K562 (cell line): ENCODE measurements at regions not wholly inside any gene's neighbourhood (a gene's known extent, or its start where the extent isn't known, plus 50 kb on each side); places are given as distances from the start of the nearest gene placed in this dataset.

ENCODE experiments used
- ATAC-seq: fragments of 200-7000 bp; cut with Tn5 transposase; 3 replicates; pipeline ENCODE4 v1.9.1; 2020; ENCODE audit warnings: moderate library complexity
- BruUV-seq: library from RNA; stranded (reverse); fragments of 400-500 nt; replicated peaks from 2 replicates; lab custom pipeline; 2021; lab: Mats Ljungman, UMichigan
- CTCF ChIA-PET: fragments of 300-600 bp; formaldehyde crosslinking; extraction: SDS; loops from one replicate; lab custom pipeline; 2021; ENCODE audit warnings: low intra/inter-chr PET ratio; lab: Yijun Ruan, JAX
- POLR2A ChIA-PET: fragments of 300-600, 350-650 bp; sonication (Branson Sonifier 250); formaldehyde crosslinking; extraction: SDS; loops from one replicate; lab custom pipeline; 2021; ENCODE audit warnings: antibody characterized with exemption, inconsistent platforms; lab: Yijun Ruan, JAX
- DNase-seq, 4 experiments: peaks; one replicate each; pipeline versions ENCODE4 v3.0.0 to v3.0.0-alpha.2; 2011 to 2018; ENCODE audit warnings: low spot score in 3 of 4, mixed read lengths in 3 of 4; ENCODE audit errors: extremely low read depth in 1 of 4
- FAIRE-seq: peaks from 2 replicates; lab custom pipeline; 2011; peaks lifted over from hg19 to GRCh38; lab: Jason Lieb, UNC
- H2AFZ ChIP-seq: 2 replicates; pipeline ENCODE4 v1.6.0; 2011; ENCODE audit warnings: low read depth, low read length, control low read depth, inconsistent platforms
- H3K27ac ChIP-seq: fragments of 200-600 bp; 3 replicates; pipeline ENCODE4 v1.8.0; 2011; ENCODE audit warnings: low read depth, mild to moderate bottlenecking, control low read depth, inconsistent platforms, low read length, moderate library complexity, mixed read lengths; ENCODE audit errors: extremely low read depth
- H3K27me3 ChIP-seq, 2 experiments: fragments of 300-600 bp in 1 of 2; 2 replicates in 1 of 2; 3 replicates in 1 of 2; pipeline versions ENCODE4 v1.6.0 to v1.8.0; 2011; ENCODE audit warnings: inconsistent platforms in 2 of 2, low read length in 2 of 2, mild to moderate bottlenecking in 1 of 2, mixed read lengths in 1 of 2, moderate library complexity in 1 of 2; ENCODE audit not compliant: control insufficient read depth in 2 of 2, insufficient read depth in 2 of 2
- H3K36me3 ChIP-seq: fragments of 300-600 bp; 3 replicates; pipeline ENCODE4 v1.8.0; 2011; ENCODE audit warnings: mild to moderate bottlenecking, low read length, inconsistent platforms; ENCODE audit not compliant: control insufficient read depth, insufficient read depth
- H3K4me1 ChIP-seq, 2 experiments: fragments of 200-600 bp in 1 of 2; replicated peaks in 1 of 2; 2 replicates in 1 of 2; 3 replicates in 1 of 2; pipeline versions ENCODE4 v1.5.1 to v1.8.0; 2011; ENCODE audit warnings: inconsistent platforms in 2 of 2, low read length in 2 of 2, mild to moderate bottlenecking in 1 of 2, mixed read lengths in 1 of 2, moderate library complexity in 1 of 2; ENCODE audit not compliant: control insufficient read depth in 2 of 2, insufficient read depth in 2 of 2
- H3K4me2 ChIP-seq: 2 replicates; pipeline ENCODE4 v1.6.1; 2011; ENCODE audit warnings: low read length, control low read depth, inconsistent platforms, mixed read lengths; ENCODE audit not compliant: insufficient read depth
- H3K4me3 ChIP-seq: fragments of 200-600 bp; sonication (generic), shearing (Covaris generic); 2 replicates; pipeline ENCODE4 v1.5.1; 2016; ENCODE audit warnings: control low read depth, inconsistent platforms
- H3K79me2 ChIP-seq: fragments of 200-600 bp; 3 replicates; pipeline ENCODE4 v1.8.0; 2011; ENCODE audit warnings: low read length, inconsistent platforms; ENCODE audit not compliant: control insufficient read depth, insufficient read depth
- H3K9ac ChIP-seq, 2 experiments: 2 replicates each; pipeline versions ENCODE4 v1.6.0 to v1.6.1; 2011; ENCODE audit warnings: low read depth in 2 of 2, low read length in 2 of 2, control low read depth in 1 of 2, inconsistent platforms in 1 of 2, mild to moderate bottlenecking in 1 of 2, mixed read lengths in 1 of 2; ENCODE audit not compliant: insufficient read depth in 1 of 2
- H3K9me1 ChIP-seq: one replicate; pipeline ENCODE4 v1.6.0; 2011; ENCODE audit warnings: inconsistent platforms, mild to moderate bottlenecking, low read length, moderate library complexity; ENCODE audit not compliant: control insufficient read depth, insufficient read depth
- H3K9me3 ChIP-seq: replicated peaks from 2 replicates; pipeline ENCODE4 v1.5.1; 2011; ENCODE audit warnings: low read depth, low read length, inconsistent platforms; ENCODE audit not compliant: control insufficient read depth, insufficient read depth
- H4K20me1 ChIP-seq: replicated peaks from 2 replicates; pipeline ENCODE4 v1.6.1; 2011; ENCODE audit warnings: low read length, inconsistent platforms, mixed read lengths; ENCODE audit not compliant: control insufficient read depth, insufficient read depth
- CAMTA2 ChIP-seq: fragments of 250-450 bp; sonication (Bioruptor Pico); conservative IDR thresholded peaks from 2 replicates; pipeline ENCODE4 v1.5.1; 2022
- CHD4 ChIP-seq: fragments of 200-600 bp; sonication (generic); IDR thresholded peaks from 3 replicates; pipeline ENCODE4 v1.6.1; 2012; ENCODE audit warnings: low read depth, mild to moderate bottlenecking, mixed read lengths, low read length, inconsistent platforms; ENCODE audit not compliant: insufficient read depth, insufficient replicate concordance, poor library complexity, severe bottlenecking
- ETV6 ChIP-seq, 3 experiments: fragments of 150-350 bp in 1 of 3; sonication (generic) in 1 of 3; formaldehyde crosslinking in 1 of 3; IDR thresholded peaks; 2 replicates each; pipeline versions ENCODE4 v1.6.1 to v1.8.0; 2014 to 2022; ENCODE audit warnings: borderline replicate concordance in 2 of 3, low read depth in 2 of 3, antibody characterized with exemption in 1 of 3, low read length in 1 of 3, mild to moderate bottlenecking in 1 of 3, missing genetic modification reagents in 1 of 3
- IFI16 ChIP-seq: fragments of 250-450 bp; sonication (Bioruptor Pico); IDR thresholded peaks from 2 replicates; pipeline ENCODE4 v2.1.2; 2022; ENCODE audit warnings: mild to moderate bottlenecking, inconsistent platforms
- KDM4B ChIP-seq, 2 experiments: fragments of 450-650 bp in 1 of 2; sonication (generic) in 1 of 2; IDR thresholded peaks; 2 replicates each; pipeline ENCODE4 v1.6.1; 2016 to 2017; ENCODE audit warnings: borderline replicate concordance in 2 of 2, antibody characterized with exemption in 1 of 2, low read depth in 1 of 2, mild to moderate bottlenecking in 1 of 2
- KLF1 ChIP-seq: fragments of 450-650 bp; IDR thresholded peaks from 2 replicates; pipeline ENCODE4 v1.6.1; 2016; ENCODE audit warnings: missing genetic modification characterization, missing compliant biosample characterization
- MYBL2 ChIP-seq, 2 experiments: fragments of 450-650 bp in 1 of 2; sonication (generic) in 1 of 2; formaldehyde crosslinking in 1 of 2; IDR thresholded peaks; 2 replicates each; pipeline versions ENCODE4 v1.6.1 to v1.8.1; 2017 to 2022; ENCODE audit warnings: borderline replicate concordance in 1 of 2, inconsistent platforms in 1 of 2, low read depth in 1 of 2, mild to moderate bottlenecking in 1 of 2, missing genetic modification reagents in 1 of 2, moderate library complexity in 1 of 2
- NFRKB ChIP-seq: fragments of 450-650 bp; IDR thresholded peaks from 2 replicates; pipeline ENCODE4 v1.6.1; 2016; ENCODE audit warnings: low read depth
- RBBP5 ChIP-seq: fragments of 200-600 bp; sonication (generic); IDR thresholded peaks from 2 replicates; pipeline ENCODE4 v1.6.1; 2012; ENCODE audit warnings: borderline replicate concordance, mild to moderate bottlenecking, low read length, control low read depth, inconsistent platforms; ENCODE audit not compliant: insufficient read depth, poor library complexity, severe bottlenecking
- RBFOX2 ChIP-seq: fragments of 200-400 bp; formaldehyde crosslinking; IDR thresholded peaks from 2 replicates; pipeline ENCODE4 v1.6.1; 2017; ENCODE audit warnings: low read depth, mild to moderate bottlenecking, low read length, moderate library complexity
- SOX6 ChIP-seq: fragments of 450-650 bp; IDR thresholded peaks from 2 replicates; pipeline ENCODE4 v1.6.1; 2014; ENCODE audit warnings: mild to moderate bottlenecking
- TFAM ChIP-seq: fragments of 250-450 bp; sonication (Bioruptor Pico); conservative IDR thresholded peaks from 2 replicates; pipeline ENCODE4 v1.5.0; 2021; ENCODE audit warnings: mild to moderate bottlenecking, moderate library complexity
- ZFP1 ChIP-seq: fragments of 450-650 bp; formaldehyde crosslinking; IDR thresholded peaks from 2 replicates; pipeline ENCODE4 v1.4.0; 2020; ENCODE audit warnings: mild to moderate bottlenecking, mixed read lengths
- ZNF551 ChIP-seq: fragments of 250-450 bp; sonication (Bioruptor Pico); IDR thresholded peaks from 2 replicates; pipeline ENCODE4 v1.5.0; 2021; ENCODE audit warnings: mild to moderate bottlenecking, moderate library complexity
- ZNF77 ChIP-seq: fragments of 250-450 bp; sonication (Bioruptor Pico); IDR thresholded peaks from 2 replicates; pipeline ENCODE4 v1.5.0; 2020
- WGBS: fragments of 100-300 bp; shearing (Covaris generic); methylation state at CpG from one replicate; pipeline ENCODE4 v1.1.6; 2016; ENCODE audit warnings: low coverage, mixed read lengths; ENCODE audit not compliant: insufficient coverage; ENCODE audit errors: missing lambda C conversion rate; 5-methylcytosine and 5-hydroxymethylcytosine counted together
- in situ Hi-C: fragments of 300-500 bp; cut with MboI; formaldehyde crosslinking; loops from 4 replicates; pipeline ENCODE4 v1.15.0; 2018; ENCODE audit warnings: inconsistent platforms, mixed read lengths
- intact Hi-C: fragments of 100-400 bp; cut with micrococcal nuclease; formaldehyde crosslinking; loops from 2 replicates; pipeline ENCODE4 v1.14.2; 2022
- TF ChIP-seq, protein P1 (sequence below): conservative IDR thresholded peaks from 2 replicates; pipeline ENCODE4 v1.6.1; 2011; ENCODE audit warnings: low read depth, mild to moderate bottlenecking, low read length; ENCODE audit not compliant: control insufficient read depth

DNA sequence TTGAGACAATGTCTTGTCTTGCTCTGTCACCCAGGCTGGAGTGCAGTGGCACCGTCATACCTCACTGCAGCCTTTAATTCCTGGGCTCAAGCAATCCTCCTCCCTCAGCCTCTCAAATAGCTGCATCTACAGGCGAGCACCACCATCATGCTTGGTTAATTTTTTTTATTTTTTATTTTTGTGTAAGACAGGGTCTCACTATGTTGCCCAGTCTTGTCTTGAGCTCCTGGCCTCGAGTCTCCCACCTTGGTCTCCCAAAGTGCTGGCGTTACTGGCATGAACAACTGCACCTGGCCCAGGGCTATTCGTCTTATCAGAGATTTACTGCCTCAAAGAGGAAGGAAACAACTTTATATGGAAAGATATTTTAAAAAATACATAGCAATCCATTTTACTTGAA is 102.8 kb upstream of the NUPR2 start (continued):
- TF ChIP-seq, protein P1, sequence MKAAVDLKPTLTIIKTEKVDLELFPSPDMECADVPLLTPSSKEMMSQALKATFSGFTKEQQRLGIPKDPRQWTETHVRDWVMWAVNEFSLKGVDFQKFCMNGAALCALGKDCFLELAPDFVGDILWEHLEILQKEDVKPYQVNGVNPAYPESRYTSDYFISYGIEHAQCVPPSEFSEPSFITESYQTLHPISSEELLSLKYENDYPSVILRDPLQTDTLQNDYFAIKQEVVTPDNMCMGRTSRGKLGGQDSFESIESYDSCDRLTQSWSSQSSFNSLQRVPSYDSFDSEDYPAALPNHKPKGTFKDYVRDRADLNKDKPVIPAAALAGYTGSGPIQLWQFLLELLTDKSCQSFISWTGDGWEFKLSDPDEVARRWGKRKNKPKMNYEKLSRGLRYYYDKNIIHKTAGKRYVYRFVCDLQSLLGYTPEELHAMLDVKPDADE, result no peak
- no peak for TF ChIP-seq ZNF77 (CRISPR knock-in tag)
- no peak for TF ChIP-seq ZFP1
- TF ChIP-seq NFRKB, result no peak
- no peak for TF ChIP-seq SOX6
- TF ChIP-seq, all 486 proteins: peak for 0

DNA sequence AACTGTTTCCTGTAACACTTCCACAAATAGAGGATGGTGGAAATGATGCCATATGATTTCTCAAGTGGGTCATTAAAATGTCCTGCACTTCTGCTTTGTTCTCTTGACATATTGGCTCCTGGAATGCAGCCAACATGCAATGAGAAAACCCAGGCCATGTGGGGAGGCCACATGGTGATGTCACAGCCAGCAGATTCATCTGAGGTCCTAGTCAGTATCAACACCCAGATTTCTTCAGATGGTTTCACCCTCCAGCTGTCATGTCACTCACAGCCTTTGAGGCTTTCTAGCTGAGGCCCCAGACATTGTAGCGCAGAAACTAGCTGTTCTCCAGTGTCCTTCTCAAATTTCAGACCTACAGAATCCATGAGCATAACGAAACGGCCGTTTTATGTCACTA is 102.3 kb upstream of the NUPR2 start:
- no peaks in the 10 kb centered on the region for H3K9me3 ChIP-seq
- DNase-seq, result no peak
- FAIRE-seq, result no peak
- no TSS peak for BruUV-seq
- H3K4me1 ChIP-seq, result no peaks in the 10 kb centered on the region
- H3K9me1 ChIP-seq, result no peaks in the 10 kb centered on the region
- H3K4me2 ChIP-seq, result no peak overlapping the region
- no peak overlapping the region for H3K9ac ChIP-seq
- intact Hi-C loops, result no loop called here
- no peak for ATAC-seq
- TF ChIP-seq KLF1, result no peak
- TF ChIP-seq RBFOX2, result no peak
- TF ChIP-seq MYBL2 (IDR thresholded peaks at IDR 0.05; ENCODE audit: low read depth), result no peak
- no peak for TF ChIP-seq MYBL2 (CRISPR knock-in tag; IDR thresholded peaks at IDR 0.05; ENCODE audit: borderline replicate concordance)
- TF ChIP-seq TFAM, result no peak
- no peak for TF ChIP-seq CAMTA2
- no peak for TF ChIP-seq ZNF551 (CRISPR knock-in tag)
- TF ChIP-seq IFI16 (CRISPR knock-in tag), result no peak
- no peak for TF ChIP-seq RBBP5
- no peak for TF ChIP-seq ETV6 (IDR thresholded peaks at IDR 0.05; ENCODE audit: borderline replicate concordance in 1 of 2, low read depth in 2 of 2, low read length in 1 of 2)
- TF ChIP-seq ETV6 (CRISPR knock-in tag; IDR thresholded peaks at IDR 0.05; ENCODE audit: borderline replicate concordance), result no peak
- no peak for TF ChIP-seq KDM4B (IDR thresholded peaks at IDR 0.05; ENCODE audit: borderline replicate concordance in 2 of 2, low read depth in 1 of 2)
- TF ChIP-seq CHD4, result no peak
- no peak overlapping the region for H3K4me3 ChIP-seq
- H2AFZ ChIP-seq, result no peak overlapping the region
- H3K27me3 ChIP-seq, result no peaks in the 10 kb centered on the region
- H3K79me2 ChIP-seq, result no peaks in the 10 kb centered on the region
- ChIA-PET POLR2A (interaction anchor here (0.7 kb wide), 1 partner anchor 293 kb away, joined by 3 read pairs; no protein-coding TSS in a partner anchor), CTCF (no interaction called here)
- WGBS, result 0% methylated on average over 4 of the region's 4 CpGs
- no peaks in the 10 kb centered on the region for H3K36me3 ChIP-seq
- in situ Hi-C loops, result no loop called here
- H3K27ac ChIP-seq, result no peak overlapping the region
- no peaks in the 10 kb centered on the region for H4K20me1 ChIP-seq
